PFSK-1 (cell line): ENCODE measurements at regions not wholly inside any gene's neighbourhood (a gene's known extent, or its start where the extent isn't known, plus 50 kb on each side); places are given as distances from the start of the nearest gene placed in this dataset.

Experiments used
- FOXP2 ChIP-seq: optimal IDR thresholded peaks from 2 replicates; pipeline ENCODE3; 2011; ENCODE audit warnings: borderline replicate concordance, control low read depth, inconsistent platforms; ENCODE audit not compliant: insufficient read depth; ENCODE audit errors: extremely low read length, extremely low read depth
- POLR2AphosphoS5 ChIP-seq: IDR thresholded peaks from 2 replicates; pipeline ENCODE4 v1.6.1; 2012; ENCODE audit warnings: low read depth, mild to moderate bottlenecking, control low read depth, low read length, moderate library complexity
- SIN3A ChIP-seq: IDR thresholded peaks from 2 replicates; pipeline ENCODE4 v1.6.1; 2012; ENCODE audit warnings: mild to moderate bottlenecking, low read length, moderate library complexity, borderline replicate concordance; ENCODE audit not compliant: insufficient read depth
- TAF1 ChIP-seq: IDR thresholded peaks from 2 replicates; pipeline ENCODE4 v1.6.1; 2012; ENCODE audit warnings: low read length, control low read depth, borderline replicate concordance; ENCODE audit not compliant: insufficient read depth
- TF ChIP-seq, protein P1 (sequence below), 2 experiments: IDR thresholded peaks; 2 replicates each; pipeline versions ENCODE4 v1.6.1 to v1.8.0; 2011 to 2012; ENCODE audit warnings: low read depth in 2 of 2, low read length in 2 of 2, control low read depth in 1 of 2, inconsistent platforms in 1 of 2, mild to moderate bottlenecking in 1 of 2, moderate library complexity in 1 of 2; ENCODE audit not compliant: insufficient read depth in 1 of 2

DNA sequence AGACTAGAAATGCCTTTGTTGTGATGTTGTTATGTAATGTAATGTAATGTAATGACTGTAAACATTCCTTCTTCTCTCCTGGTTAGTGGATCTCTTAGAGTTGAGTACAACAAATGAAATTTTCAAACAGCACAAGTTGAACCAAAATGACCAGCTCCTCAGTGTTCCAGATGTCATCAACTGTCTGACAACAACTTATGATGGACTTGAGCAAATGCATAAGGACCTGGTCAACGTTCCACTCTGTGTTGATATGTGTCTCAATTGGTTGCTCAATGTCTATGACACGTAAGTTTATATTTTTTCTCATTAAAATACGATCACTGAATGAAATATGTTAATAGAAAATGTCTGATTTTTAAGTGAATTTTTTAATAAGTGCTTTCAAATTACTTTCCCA is 496.7 kb downstream of the UTRN start:
- TF ChIP-seq POLR2AphosphoS5 (no peak), SIN3A (no peak), TAF1 (no peak), FOXP2 (no peak)
- TF ChIP-seq, protein P1, sequence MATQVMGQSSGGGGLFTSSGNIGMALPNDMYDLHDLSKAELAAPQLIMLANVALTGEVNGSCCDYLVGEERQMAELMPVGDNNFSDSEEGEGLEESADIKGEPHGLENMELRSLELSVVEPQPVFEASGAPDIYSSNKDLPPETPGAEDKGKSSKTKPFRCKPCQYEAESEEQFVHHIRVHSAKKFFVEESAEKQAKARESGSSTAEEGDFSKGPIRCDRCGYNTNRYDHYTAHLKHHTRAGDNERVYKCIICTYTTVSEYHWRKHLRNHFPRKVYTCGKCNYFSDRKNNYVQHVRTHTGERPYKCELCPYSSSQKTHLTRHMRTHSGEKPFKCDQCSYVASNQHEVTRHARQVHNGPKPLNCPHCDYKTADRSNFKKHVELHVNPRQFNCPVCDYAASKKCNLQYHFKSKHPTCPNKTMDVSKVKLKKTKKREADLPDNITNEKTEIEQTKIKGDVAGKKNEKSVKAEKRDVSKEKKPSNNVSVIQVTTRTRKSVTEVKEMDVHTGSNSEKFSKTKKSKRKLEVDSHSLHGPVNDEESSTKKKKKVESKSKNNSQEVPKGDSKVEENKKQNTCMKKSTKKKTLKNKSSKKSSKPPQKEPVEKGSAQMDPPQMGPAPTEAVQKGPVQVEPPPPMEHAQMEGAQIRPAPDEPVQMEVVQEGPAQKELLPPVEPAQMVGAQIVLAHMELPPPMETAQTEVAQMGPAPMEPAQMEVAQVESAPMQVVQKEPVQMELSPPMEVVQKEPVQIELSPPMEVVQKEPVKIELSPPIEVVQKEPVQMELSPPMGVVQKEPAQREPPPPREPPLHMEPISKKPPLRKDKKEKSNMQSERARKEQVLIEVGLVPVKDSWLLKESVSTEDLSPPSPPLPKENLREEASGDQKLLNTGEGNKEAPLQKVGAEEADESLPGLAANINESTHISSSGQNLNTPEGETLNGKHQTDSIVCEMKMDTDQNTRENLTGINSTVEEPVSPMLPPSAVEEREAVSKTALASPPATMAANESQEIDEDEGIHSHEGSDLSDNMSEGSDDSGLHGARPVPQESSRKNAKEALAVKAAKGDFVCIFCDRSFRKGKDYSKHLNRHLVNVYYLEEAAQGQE (IDR thresholded peaks at IDR 0.05; ENCODE audit: insufficient read depth in 1 of 2, low read depth in 2 of 2, low read length in 2 of 2) = no peak
